HG02943 (cell line): ENCODE measurements at regions not wholly inside any gene's neighbourhood (a gene's known extent, or its start where the extent isn't known, plus 50 kb on each side); places are given as distances from the start of the nearest gene placed in this dataset.

ENCODE experiments used
- ATAC-seq: cut with Tn5 transposase; IDR thresholded peaks from one replicate; pipeline ENCODE4 v1.9.1; 2021; ENCODE audit warnings: mild to moderate bottlenecking, low read depth, moderate library complexity; ENCODE audit not compliant: unreplicated experiment

DNA sequence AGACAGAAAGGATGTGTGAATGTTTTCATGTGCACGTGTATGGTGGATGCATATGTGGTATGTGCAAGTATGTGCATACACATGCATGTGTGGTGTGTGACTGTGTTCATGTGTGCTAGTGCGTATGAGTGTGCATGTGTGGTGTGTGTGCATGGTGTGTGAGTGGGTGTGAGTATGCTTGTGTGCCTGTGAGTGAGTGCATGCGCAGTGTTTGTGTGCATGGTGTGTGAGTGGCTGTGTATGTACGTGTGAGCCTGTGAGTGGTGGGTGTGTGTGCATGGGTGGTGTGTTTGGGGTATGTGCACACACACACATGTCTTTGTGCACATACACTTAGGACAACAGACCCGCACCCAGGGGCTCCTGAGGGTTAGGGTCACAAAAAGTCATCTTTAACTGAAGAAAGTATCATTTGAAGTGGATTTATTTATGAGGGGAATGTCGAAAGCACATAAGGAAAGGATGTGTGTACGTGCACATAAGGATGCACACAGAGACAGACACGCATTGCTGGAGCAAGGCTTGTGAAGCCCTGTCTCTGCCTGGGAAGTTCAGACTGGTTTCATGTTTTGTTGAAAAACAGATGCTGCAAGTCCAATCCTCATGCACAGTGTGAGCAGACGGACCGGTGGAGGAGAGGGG is 237.0 kb downstream of the SYK start:
- no peak for ATAC-seq

DNA sequence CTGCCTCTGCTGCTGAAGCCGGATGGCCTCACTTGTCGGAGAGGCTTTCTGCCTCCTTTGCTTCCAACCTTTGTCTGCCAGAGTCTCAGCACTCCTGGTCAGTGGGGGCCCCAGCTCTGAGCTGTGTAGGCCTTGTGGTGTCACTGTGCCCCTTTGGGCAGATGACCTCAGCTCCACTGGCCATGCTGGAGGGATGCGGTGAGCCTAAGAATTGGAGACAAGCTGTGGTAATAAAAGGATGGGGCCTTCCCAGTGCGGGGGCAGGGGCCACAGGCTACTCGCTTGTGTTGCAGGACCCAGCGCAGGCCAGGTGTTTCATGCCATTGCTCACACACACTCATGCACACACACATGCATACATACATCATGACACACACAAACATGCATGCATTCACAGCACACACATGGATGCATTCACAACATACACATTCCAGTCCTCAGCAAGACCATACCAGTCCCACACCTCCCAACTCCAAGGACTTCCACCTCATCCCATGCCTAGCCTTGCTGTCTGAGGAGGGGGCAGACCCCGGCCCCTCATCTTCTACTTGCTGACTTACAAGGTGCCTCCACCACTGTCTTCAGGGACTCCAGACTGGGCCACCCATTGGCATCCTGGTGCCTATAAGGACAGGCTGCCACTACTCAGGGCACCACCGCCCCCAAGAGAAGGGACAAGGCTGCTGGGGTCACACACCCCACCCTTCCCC is 237.7 kb downstream of the SYK start:
- no peak for ATAC-seq

DNA sequence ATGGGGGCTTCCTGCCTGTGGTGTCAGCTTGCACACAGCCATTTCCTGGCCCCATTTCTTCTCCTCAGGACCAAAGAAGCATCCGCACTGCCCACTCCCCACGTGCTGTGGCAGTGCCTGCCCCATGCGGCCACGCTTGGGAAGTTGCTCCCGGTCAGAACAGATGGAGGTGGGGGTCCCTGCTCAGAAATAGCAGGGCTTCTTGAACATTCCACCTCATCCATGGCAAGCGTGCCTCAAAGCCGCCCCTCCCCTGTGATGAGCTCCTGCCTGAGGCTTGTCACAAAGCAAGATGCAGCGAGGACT is 238.2 kb downstream of the SYK start:
- ATAC-seq: no peak

DNA sequence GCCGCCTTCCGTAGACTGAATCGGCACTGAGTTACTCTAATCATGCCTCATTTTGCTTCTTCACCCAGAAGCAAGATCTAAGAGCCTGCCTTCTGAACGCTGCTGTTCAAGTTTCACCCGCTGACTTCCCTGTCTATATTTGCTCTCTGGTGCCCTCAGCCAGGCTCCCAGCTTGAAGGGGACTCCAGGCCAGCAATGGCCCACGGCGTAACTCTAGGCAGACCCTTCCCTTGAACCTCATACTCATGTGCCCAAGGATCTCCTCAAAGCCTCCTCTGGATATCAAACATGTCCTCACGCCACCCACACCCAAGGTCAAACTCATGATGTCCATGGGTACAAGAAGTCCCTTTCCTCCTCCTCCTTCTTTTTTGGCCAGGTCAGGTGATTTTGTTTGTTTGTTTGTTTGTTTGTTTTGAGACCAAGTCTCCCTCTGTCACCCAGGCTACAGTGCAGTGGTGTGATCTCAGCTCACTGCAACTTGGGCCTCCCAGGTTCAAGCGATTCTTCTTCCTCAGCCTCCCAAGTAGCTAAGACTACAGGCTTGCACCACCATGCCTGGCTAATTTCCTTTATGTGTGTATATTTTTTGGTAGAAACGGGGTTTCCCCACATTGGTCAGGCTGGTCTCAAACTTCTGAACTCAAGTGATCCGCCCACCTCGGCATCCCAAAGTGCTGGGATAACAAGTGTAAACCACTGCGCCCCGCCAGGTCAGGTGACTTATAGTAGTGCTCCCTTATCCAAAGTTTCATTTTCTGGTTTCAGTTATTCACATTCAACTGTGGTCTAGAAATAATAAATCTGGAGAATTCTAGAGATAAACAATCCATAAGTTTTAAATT is 239.0 kb downstream of the SYK start:
- ATAC-seq: no peak

DNA sequence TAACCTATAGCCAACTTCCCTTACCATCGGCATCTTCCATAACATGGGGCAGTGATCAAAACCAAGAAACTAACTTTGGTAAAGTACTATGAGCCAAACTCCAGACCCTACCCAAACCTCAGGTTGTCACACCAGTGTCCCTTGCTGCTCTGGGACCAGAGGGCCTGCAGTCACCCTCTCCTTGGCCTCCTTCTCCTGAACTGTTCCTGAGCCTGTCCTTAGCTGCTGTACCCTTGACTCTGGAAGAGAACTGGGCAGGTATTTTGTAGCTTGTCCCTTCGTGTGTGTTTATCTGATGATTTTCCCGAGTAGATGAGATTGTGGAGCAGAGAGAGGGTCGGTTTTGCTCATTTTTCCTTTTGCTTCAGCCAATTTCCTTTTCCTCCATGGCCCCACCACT is 240.4 kb downstream of the SYK start:
- no peak for ATAC-seq

DNA sequence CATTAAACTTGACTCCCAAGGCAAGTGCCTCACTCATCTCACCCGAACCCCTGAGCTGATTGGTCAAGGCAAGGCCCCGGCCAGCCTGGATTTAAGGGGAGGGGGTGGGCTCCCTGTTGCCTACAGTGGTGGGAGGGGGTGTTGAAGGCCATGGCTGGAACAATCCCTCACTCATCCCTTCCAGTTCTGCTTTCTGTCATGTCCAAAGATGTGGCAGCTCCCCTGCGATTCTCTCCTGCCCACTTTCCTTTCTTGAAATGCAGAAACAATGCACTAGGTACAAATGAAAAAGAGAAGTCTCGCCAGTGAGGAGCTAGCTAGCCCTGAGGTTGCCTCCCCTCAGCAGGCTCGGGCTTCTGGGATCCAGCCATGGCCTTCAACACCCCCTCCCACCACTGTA is 240.9 kb downstream of the SYK start:
- no peak for ATAC-seq

DNA sequence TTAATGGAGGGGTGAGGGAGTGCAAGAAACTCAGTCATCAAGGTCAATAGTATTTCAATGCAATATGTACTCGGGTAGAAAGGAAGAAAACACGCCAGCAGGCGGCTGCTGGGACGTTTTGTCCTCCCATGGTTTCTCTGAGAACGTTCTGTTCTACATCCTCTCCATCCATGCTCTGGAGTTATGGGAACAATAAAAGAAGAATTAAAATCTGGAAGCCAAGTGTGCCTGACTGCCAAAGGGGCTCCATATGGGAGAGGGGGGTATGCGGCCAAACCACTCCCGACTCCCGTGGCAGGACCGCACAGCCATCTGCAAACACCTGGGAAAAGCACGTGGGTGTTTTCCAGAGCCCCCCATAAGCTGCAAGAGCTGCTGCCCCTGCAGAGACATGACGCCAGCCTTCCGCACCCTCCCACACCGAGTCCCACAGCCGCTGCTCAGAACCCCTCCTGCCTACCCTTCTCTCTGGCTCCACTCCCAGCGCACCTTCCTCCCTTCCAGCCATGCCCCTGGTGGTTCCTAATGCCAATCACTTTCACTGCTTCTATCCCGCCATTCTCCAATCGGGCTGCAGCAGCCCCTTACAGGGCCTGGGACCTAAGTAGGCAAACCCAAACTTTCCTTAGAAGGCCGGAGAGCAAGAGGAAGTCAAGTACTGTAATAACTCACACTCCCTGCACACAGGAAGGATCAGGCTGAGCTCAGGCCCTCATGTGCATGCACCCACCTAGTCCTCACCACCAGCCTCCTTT is 241.6 kb downstream of the SYK start:
- ATAC-seq: no peak

DNA sequence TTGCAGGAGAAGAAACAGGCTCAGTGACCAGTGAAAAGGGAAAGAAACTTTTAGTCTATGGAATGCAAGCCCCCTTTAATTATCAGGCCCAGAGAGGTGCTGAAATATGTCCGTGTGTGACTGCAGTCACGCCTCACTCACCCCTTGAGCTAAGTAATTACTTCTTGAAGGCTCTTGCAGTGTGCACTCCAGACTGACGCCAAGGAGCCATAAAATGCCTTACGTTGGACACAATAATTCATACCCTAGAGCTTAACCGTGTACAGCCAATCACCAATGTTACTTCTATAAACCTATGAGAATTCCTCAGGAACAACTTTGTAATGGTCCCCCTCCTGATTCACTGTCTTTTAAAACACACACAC is 242.2 kb downstream of the SYK start:
- ATAC-seq: no peak

DNA sequence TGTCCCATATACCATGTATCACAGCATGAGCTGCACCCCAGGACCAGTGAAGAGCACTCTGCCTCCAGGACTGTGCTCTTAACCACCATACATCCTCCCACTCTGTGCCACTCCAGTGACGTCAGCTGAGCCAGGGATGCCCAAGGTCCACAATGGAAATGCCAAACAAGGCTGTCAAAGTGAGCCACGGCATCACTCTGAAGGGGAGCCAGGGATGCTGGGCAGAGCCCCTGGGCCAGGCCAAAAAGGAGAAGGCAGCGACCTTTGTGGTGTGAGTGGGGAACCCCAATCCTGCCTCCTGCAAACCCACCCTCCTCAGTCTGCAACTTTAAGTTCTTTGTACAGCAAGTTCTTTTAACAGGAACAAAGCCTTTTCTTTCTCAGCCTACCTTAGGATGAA is 242.7 kb downstream of the SYK start:
- no peak for ATAC-seq

DNA sequence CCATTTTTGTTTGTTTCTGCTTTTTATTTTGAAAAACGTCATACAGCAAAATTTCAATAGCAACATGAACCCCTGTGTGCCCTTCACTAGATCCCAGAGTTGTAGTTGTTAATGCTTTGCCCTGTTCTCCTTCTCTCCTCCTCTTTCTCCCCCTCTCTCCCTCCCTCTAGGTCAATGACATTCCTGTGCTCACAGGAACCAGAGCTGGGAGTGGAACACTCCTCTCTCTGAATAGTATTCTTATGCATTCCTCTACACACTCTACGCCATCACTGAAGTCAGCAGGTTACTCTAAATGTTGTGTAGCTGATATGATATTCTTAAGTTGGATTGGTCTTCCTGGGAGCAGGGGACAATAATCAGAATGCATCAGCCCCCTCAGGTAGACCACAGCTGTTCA is 243.4 kb downstream of the SYK start:
- ATAC-seq: no peak

DNA sequence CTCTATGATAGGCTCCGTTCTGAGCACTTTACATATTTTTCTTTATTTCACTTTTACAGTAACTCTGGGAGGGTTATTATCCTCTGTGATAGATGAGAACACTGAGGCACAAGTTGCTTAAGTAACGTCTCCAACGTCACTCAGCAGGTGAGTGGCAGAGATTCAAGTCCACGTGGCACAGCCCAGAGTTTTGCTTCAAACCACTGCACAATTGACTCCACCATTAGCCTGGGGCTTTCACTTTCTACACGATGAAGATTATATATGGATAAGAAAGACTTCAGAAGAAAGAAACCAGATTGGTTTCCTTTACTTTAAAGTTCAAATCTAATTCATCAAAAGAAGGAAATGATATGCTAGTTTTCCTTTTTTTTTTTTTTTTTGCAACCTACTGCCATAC is 245.9 kb downstream of the SYK start:
- no peak for ATAC-seq

DNA sequence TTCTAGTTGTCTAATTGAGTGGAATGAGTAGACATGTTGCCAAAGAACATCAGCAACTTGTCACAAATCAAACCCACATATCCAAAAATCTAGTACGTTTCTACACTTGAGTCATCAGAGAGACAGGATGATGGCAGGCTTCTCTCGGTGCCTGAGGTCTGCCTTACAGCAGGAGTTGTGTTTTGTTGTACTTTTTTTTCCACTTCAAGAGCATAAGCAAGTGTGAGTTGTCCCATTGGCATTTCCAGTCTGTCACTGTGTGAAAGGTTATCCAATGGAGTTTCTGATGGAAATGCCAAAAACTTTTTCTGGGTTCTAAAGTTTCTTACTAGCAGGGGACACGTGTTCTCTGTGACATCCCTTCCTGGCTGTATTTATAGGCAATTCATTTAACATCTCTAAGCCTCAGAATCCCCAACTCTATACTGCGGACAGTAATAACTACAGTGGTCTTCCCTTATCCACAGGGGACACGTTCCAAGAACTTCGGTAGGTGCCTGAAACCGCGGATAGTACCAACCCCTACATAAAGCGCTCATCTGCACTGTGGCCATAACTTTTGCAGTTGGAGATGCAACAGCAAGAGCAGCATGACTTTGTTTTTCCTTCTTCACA is 246.5 kb downstream of the SYK start:
- ATAC-seq: no peak

DNA sequence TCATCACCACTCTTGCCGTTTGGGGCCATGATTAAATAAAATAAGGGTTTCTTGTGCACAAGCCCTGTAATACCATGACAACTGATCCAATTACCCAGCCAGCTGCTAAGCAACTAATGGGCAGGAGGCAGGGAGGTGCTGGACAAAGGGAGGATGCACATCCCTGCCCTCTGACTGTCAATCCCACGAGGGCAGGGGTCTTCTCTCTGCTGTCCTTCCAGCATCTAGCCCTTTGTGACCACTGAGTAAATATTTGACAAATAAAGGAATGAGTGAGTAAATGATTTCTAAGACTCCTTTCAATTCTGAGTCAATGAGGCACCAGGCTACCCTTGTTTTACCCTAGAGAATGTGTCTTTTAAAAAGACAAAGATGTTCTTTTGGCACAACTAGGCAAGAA is 247.1 kb downstream of the SYK start:
- ATAC-seq: no peak

DNA sequence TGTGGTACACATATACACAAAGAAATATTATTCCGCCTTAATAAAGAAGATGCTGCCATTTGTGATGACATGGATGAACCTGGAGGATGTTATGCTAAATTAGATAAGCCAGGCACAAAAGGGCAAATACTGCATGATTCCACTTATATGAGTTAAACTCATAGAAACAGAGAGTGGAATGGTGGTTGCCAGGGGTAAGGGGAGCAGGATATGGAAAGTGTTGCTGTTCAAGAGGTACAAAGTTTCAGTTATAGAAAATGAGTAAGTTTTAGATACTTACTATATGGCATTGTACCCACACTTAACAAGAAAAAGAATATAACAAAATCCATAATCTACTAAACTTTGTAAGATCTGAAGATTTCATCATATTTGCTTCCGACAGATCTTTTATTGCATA is 252.2 kb downstream of the SYK start:
- no peak for ATAC-seq

DNA sequence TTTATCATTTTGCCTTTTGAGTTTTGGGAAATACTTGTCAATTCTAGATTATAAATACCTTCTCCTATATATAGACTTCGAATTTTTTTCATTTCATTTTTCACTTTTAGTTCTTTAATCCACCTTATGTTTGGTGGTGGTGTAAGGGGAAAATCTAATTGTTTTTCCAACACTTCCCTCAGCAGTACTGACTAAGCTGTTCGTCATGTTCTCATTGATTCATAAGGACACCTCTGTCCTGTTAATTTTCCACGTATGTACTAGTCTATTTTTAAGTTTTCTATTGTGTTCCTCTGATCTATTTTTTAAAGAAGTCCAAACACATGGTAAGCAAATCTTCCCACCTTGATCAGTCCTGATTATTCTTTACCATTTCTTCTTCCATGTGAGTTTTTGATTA is 254.2 kb downstream of the SYK start:
- ATAC-seq: no peak

DNA sequence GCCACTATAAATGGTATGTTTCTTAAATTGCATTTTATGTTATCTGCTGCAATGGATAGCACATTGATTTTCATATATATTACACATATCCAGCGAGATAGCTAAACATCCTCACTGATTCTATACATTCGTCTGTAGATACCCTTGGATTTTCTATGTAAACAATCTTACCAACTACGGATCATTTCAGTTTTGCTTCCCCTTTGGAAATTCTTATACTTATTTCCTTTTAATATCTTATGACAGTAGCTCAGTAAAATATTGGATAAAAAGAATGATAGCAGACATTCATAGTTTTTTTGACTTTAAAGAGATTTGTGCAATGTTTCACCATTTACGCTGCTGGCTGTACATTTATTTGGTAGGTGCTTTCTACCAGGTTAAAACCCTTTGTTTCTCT is 254.9 kb downstream of the SYK start:
- ATAC-seq: no peak

DNA sequence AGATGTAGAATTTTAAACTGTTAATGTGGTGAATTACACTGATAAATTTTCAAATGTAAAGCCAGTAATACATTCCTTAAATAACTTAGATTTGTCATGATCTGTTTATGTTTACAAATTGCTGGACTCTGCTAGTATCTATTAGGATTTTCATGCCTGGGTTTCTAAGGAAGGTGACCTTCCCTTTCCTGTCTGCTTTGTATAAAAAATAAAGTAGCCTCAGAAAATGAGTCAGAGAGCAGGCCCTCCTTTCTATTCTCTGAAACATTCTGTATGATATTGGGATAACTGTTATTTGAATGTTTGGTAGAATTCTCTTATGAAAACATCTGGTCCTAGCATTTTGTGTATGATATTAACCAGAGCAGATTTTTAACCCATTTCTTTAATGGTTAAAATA is 255.3 kb downstream of the SYK start:
- ATAC-seq: no peak

DNA sequence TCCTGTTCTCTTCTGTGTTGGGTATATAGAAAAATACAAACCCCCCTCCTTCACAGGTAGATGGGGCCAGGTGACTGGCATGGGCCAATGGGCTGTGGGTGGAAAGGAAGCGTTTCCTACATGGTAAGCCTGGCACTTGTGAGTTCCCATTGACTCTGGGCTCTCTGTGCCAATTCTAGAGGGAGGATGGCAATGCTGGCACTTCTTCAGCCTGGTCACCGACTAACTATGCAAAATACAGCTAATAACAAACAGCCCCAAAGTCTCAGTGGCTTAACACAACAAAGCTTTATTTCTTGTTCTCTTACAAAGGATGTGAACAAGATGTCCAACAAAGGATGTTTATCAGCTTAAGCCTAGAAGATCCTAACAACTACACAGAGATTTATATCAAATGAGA is 258.1 kb downstream of the SYK start:
- ATAC-seq: no peak

DNA sequence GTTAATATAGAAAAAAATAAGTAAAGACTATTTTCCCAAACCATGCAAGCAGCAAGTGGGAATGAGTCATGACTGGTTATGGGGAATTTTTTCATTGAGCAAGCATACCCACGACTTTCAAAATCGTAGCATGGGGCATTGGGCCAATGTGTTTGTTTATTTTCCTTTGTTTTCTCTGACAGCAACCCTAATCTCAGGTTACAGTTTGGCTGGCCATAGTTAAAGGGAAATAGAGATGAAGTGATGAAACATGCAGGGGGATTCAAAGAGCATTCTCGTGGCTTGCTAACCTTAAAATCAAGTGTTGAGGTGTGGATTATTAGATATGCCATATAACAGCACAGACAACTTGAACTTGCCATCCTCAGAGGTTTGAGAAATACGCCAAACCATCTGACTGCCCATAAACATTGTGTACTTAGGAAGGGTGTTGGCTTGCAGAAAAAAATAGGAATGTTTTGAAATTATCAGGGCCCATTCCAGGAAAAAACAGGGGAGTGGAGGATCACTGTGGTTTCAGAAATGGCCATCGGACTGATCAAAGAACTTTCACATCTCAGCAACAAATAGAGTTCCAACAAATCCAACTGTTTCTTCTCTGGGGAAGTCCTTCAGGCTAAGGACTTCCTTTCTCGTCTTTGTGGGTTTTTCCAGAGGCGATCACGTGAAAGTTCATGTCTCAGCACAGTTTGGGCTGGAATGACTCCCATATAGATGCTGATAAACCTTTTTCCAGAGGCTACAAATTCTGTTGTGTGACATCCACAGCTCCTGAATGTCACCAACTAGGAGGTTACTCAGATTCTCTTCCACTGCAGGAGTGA is 259.1 kb downstream of the SYK start:
- no peak for ATAC-seq

DNA sequence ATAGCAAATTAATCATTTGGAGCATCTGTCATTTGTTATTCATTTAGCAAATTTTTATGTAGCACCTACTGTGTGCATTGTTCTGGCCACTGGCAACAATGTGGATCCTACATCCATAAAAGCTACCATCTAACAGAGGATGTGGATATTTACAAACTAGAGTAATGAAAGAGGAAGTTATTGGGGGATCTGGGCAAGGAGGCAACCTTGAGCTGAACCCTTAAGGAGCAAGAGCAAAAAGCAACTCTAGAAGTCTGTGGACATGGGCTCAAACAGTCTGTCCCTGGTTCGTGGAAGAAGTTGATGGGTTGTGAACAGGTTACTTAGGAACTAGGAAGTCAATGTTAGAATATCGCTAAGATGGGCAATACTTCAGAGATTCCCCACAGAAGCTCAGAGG is 259.9 kb downstream of the SYK start:
- no peak for ATAC-seq
